ENCODE measurements at regions not wholly inside any gene's neighbourhood (a gene's known extent, or its start where the extent isn't known, plus 50 kb on each side); places are given as distances from the start of the nearest gene placed in this dataset.

DNA sequence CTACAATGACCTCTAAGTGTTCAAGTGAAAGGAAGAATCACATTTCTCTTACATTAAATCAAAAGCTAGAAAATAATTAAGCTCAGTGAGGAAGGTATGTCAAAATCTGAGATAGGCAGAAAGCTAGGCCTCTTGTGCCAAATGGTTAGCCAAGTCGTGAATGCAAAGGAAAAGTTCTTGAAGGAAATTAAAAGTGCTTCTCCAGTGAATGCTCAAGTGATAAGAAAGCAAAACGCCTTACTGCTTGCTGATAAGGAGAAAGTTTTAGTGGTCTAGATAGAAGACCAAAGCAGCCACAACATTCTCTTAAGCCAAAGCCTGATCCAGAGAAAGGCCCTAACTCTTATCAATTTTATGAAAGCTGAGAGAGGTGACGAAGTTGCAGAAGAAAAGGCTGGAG, 932.3 kb upstream of the ACVR2A start:
- BruUV-seq (replicated peaks) = no TSS peak
- no peak overlapping the region for H3K4me3 ChIP-seq (replicated peaks in 1 of 2; ENCODE audit: low read depth in 1 of 2, low read length in 2 of 2)
- no peaks in the 10 kb centered on the region for H3K79me2 ChIP-seq (ENCODE audit: insufficient read depth, low read length)
- no peak for TF ChIP-seq CBX3 (IDR thresholded peaks at IDR 0.05; ENCODE audit: low read depth)
- TF ChIP-seq, protein P1, sequence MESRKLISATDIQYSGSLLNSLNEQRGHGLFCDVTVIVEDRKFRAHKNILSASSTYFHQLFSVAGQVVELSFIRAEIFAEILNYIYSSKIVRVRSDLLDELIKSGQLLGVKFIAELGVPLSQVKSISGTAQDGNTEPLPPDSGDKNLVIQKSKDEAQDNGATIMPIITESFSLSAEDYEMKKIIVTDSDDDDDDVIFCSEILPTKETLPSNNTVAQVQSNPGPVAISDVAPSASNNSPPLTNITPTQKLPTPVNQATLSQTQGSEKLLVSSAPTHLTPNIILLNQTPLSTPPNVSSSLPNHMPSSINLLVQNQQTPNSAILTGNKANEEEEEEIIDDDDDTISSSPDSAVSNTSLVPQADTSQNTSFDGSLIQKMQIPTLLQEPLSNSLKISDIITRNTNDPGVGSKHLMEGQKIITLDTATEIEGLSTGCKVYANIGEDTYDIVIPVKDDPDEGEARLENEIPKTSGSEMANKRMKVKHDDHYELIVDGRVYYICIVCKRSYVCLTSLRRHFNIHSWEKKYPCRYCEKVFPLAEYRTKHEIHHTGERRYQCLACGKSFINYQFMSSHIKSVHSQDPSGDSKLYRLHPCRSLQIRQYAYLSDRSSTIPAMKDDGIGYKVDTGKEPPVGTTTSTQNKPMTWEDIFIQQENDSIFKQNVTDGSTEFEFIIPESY (IDR thresholded peaks at IDR 0.05; ENCODE audit: extremely low read depth, insufficient replicate concordance, low read length) = no peak
- TF ChIP-seq, protein P2, sequence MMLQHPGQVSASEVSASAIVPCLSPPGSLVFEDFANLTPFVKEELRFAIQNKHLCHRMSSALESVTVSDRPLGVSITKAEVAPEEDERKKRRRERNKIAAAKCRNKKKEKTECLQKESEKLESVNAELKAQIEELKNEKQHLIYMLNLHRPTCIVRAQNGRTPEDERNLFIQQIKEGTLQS (IDR thresholded peaks at IDR 0.05) = no peak
- H3K27me3 ChIP-seq (ENCODE audit: insufficient read depth, low read length) = no peaks in the 10 kb centered on the region
- ChIA-PET CTCF (no interaction called here), RAD21 (ENCODE audit: low non-redundant PET in 1 of 2, low total read pairs in 2 of 2, uncharacterized antibody in 2 of 2, unreplicated experiment in 2 of 2) (no interaction called here), POLR2A (no interaction called here)
- H3K9ac ChIP-seq (ENCODE audit: low read length) = no peak overlapping the region
- H4K20me1 ChIP-seq (ENCODE audit: insufficient read depth) = no peaks in the 10 kb centered on the region
- no peaks in the 10 kb centered on the region for H3K9me3 ChIP-seq (ENCODE audit: control insufficient read depth in 1 of 2, insufficient read depth in 1 of 2, low read depth in 1 of 2, low read length in 2 of 2)
- no peaks in the 10 kb centered on the region for H3K9me2 ChIP-seq (ENCODE audit: insufficient read depth)
- intact Hi-C loops (cut with micrococcal nuclease) = no loop called here
- ATAC-seq (no peak), DNase-seq (ENCODE audit: low read depth, low spot score) (no peak)
- H3K4me2 ChIP-seq (ENCODE audit: low read length) = no peak overlapping the region
- H3K27ac ChIP-seq (ENCODE audit: low read depth, low read length) = no peak overlapping the region
- H3K4me1 ChIP-seq (ENCODE audit: control insufficient read depth in 1 of 2, insufficient read depth in 2 of 2, low read length in 2 of 2) = no peaks in the 10 kb centered on the region
- H3K36me3 ChIP-seq (ENCODE audit: control insufficient read depth in 1 of 2, insufficient read depth in 2 of 2, low read length in 2 of 2) = no peaks in the 10 kb centered on the region
- no peak overlapping the region for H2AFZ ChIP-seq (ENCODE audit: low read depth, low read length, poor library complexity, severe bottlenecking)

DNA sequence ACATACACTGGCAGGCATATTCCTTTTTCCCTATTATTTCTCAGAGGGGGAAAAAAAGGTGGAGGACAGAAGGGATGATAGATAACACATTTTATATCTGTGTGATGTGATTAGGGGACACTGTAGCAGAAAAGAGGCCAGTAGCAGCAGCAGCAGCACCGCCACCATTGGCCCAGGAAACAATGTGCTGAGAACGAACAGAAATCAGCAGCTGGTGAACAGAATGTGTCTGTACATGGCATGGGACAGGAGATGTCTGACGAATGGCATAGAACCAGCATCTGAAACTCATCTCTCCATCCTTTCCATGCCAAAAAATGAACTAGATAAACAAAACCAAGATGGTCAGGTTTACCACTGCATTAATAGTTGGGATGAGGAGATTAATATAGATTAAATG, 936.1 kb upstream of the ACVR2A start:
- BruUV-seq (replicated peaks) = no TSS peak
- TF ChIP-seq, protein P3, sequence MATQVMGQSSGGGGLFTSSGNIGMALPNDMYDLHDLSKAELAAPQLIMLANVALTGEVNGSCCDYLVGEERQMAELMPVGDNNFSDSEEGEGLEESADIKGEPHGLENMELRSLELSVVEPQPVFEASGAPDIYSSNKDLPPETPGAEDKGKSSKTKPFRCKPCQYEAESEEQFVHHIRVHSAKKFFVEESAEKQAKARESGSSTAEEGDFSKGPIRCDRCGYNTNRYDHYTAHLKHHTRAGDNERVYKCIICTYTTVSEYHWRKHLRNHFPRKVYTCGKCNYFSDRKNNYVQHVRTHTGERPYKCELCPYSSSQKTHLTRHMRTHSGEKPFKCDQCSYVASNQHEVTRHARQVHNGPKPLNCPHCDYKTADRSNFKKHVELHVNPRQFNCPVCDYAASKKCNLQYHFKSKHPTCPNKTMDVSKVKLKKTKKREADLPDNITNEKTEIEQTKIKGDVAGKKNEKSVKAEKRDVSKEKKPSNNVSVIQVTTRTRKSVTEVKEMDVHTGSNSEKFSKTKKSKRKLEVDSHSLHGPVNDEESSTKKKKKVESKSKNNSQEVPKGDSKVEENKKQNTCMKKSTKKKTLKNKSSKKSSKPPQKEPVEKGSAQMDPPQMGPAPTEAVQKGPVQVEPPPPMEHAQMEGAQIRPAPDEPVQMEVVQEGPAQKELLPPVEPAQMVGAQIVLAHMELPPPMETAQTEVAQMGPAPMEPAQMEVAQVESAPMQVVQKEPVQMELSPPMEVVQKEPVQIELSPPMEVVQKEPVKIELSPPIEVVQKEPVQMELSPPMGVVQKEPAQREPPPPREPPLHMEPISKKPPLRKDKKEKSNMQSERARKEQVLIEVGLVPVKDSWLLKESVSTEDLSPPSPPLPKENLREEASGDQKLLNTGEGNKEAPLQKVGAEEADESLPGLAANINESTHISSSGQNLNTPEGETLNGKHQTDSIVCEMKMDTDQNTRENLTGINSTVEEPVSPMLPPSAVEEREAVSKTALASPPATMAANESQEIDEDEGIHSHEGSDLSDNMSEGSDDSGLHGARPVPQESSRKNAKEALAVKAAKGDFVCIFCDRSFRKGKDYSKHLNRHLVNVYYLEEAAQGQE (IDR thresholded peaks at IDR 0.05; ENCODE audit: low read depth) = no peak
- TF ChIP-seq CEBPB (IDR thresholded peaks at IDR 0.05; ENCODE audit: low read depth) (no peak), POLR2AphosphoS5 (IDR thresholded peaks at IDR 0.05; ENCODE audit: low read depth, low read length) (no peak), EGR1 (IDR thresholded peaks at IDR 0.05; ENCODE audit: low read depth) (no peak), SP1 (IDR thresholded peaks at IDR 0.05; ENCODE audit: low read depth) (no peak), JUND (IDR thresholded peaks at IDR 0.05) (no peak), ELF1 (IDR thresholded peaks at IDR 0.05; ENCODE audit: borderline replicate concordance, low read depth) (no peak), POLR2A (IDR thresholded peaks at IDR 0.05; ENCODE audit: borderline replicate concordance, extremely low read depth, insufficient read depth, insufficient read length) (no peak), CBX3 (IDR thresholded peaks at IDR 0.05; ENCODE audit: low read depth) (no peak), EZH2phosphoT487 (IDR thresholded peaks at IDR 0.05; ENCODE audit: borderline replicate concordance) (no peak), FOSL1 (IDR thresholded peaks at IDR 0.05; ENCODE audit: low read depth) (no peak), ZFX (IDR thresholded peaks at IDR 0.05) (no peak)
- TF ChIP-seq, protein P2 (IDR thresholded peaks at IDR 0.05) = no peak
- TF ChIP-seq, protein P1 (IDR thresholded peaks at IDR 0.05; ENCODE audit: extremely low read depth, insufficient replicate concordance, low read length) = no peak

More for the DNA sequence above, 936.1 kb upstream of the ACVR2A start:
- intact Hi-C loops (cut with micrococcal nuclease) = no loop called here
- H3K27me3 ChIP-seq (ENCODE audit: insufficient read depth, low read length) = no peaks in the 10 kb centered on the region
- H3K27ac ChIP-seq (ENCODE audit: low read depth, low read length) = no peak overlapping the region
- no peaks in the 10 kb centered on the region for H4K20me1 ChIP-seq (ENCODE audit: insufficient read depth)
- H3K79me2 ChIP-seq (ENCODE audit: insufficient read depth, low read length) = no peaks in the 10 kb centered on the region
- ATAC-seq = no peak
- H2AFZ ChIP-seq (ENCODE audit: low read depth, low read length, poor library complexity, severe bottlenecking) = no peak overlapping the region
- no peaks in the 10 kb centered on the region for H3K9me3 ChIP-seq (ENCODE audit: control insufficient read depth in 1 of 2, insufficient read depth in 1 of 2, low read depth in 1 of 2, low read length in 2 of 2)
- H3K4me3 ChIP-seq (replicated peaks in 1 of 2; ENCODE audit: low read depth in 1 of 2, low read length in 2 of 2) = no peak overlapping the region
- no peaks in the 10 kb centered on the region for H3K36me3 ChIP-seq (ENCODE audit: control insufficient read depth in 1 of 2, insufficient read depth in 2 of 2, low read length in 2 of 2)
- H3K4me1 ChIP-seq (ENCODE audit: control insufficient read depth in 1 of 2, insufficient read depth in 2 of 2, low read length in 2 of 2) = no peaks in the 10 kb centered on the region
- ChIA-PET POLR2A (no interaction called here), RAD21 (ENCODE audit: low non-redundant PET in 1 of 2, low total read pairs in 2 of 2, uncharacterized antibody in 2 of 2, unreplicated experiment in 2 of 2) (no interaction called here), CTCF (no interaction called here)
- H3K9me2 ChIP-seq (ENCODE audit: insufficient read depth) = no peaks in the 10 kb centered on the region
- DNase-seq (ENCODE audit: low read depth, low spot score) = no peak
- no peak overlapping the region for H3K4me2 ChIP-seq (ENCODE audit: low read length)
- no peak overlapping the region for H3K9ac ChIP-seq (ENCODE audit: low read length)
